GM12864 (cell line): ENCODE measurements at regions not wholly inside any gene's neighbourhood (a gene's known extent, or its start where the extent isn't known, plus 50 kb on each side); places are given as distances from the start of the nearest gene placed in this dataset.
"Not testable (repeated sequence)": the region's sequence is repeated elsewhere in the genome, so short reads cannot be mapped to it uniquely, and the experiment has no call there.

Experiments
- DNase-seq: peaks from one replicate; pipeline ENCODE4 v3.0.0-alpha.2; 2011; ENCODE audit warnings: low read depth
- H3K4me3 ChIP-seq: 2 replicates; pipeline ENCODE4 v1.5.1; 2011; ENCODE audit warnings: mild to moderate bottlenecking, low read depth, low read length, control low read depth
- TF ChIP-seq, protein P1 (sequence below): IDR thresholded peaks from 2 replicates; pipeline ENCODE4 v1.5.1; 2011; ENCODE audit warnings: low read depth, mild to moderate bottlenecking, moderate library complexity, low read length, control low read depth, inconsistent platforms; ENCODE audit errors: missing control alignments

DNA sequence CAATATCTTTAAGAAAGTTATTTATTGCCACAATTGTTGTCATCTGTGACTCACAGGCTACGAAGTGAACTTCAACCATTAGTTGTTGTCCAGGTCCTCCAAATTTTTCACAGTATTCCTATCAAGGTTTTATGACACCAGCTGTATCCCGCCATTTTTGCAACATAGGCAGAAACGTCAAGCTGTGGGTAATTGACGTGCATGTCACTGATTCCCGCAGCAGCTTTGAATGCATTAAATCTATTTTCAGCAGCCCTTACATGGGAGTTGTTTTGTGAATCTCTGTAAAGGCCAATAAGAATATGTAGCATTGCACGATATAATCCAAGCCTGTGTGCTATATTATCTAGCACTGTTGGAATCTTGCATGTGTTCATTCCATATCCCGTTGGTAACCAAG lies 109.1 kb upstream of the TOPAZ1 start:
- TF ChIP-seq, protein P1, sequence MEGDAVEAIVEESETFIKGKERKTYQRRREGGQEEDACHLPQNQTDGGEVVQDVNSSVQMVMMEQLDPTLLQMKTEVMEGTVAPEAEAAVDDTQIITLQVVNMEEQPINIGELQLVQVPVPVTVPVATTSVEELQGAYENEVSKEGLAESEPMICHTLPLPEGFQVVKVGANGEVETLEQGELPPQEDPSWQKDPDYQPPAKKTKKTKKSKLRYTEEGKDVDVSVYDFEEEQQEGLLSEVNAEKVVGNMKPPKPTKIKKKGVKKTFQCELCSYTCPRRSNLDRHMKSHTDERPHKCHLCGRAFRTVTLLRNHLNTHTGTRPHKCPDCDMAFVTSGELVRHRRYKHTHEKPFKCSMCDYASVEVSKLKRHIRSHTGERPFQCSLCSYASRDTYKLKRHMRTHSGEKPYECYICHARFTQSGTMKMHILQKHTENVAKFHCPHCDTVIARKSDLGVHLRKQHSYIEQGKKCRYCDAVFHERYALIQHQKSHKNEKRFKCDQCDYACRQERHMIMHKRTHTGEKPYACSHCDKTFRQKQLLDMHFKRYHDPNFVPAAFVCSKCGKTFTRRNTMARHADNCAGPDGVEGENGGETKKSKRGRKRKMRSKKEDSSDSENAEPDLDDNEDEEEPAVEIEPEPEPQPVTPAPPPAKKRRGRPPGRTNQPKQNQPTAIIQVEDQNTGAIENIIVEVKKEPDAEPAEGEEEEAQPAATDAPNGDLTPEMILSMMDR = no peak
- no peak for DNase-seq
- no peak overlapping the region for H3K4me3 ChIP-seq

DNA sequence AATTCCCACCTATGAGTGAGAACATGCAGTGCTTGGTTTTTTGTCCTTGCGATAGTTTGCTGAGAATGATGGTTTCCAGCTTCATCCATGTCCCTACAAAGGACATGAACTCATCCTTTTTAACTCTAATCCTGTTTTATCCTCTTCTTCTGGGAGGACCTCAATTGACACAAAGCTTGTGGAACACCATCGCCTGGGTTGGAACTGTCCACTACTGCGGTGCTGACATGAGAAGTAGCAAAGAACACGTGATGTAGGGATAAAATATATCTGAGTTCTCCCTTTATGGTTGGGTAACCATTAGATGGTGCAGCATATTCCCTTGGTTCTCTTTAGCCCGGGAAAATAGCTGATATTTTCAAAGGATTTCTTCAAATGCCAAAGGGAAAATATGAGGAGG lies 105.3 kb upstream of the TOPAZ1 start:
- DNase-seq = no peak

DNA sequence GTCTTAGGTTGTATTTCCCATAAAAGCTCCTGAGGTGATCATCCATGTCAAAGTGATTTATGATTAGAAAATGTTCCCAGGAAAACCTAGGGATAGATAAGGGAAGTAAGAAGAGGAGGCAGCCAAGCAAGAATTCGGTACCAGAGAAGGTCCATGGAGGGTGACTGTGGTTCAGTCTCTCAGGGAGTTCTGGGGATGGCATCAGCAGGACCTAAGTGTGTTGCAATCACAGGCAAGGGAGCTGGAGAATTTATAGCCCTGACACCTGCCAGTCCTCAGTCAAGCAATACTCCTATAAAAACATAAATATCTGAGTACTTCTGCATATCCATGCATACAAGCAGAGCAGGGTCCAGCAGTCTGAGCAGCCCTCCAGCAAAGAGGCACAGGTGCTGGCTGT lies 95.6 kb upstream of the TOPAZ1 start:
- TF ChIP-seq, protein P1 = no peak
- DNase-seq = no peak
- H3K4me3 ChIP-seq = no peak overlapping the region

More for the DNA sequence above, 105.3 kb upstream of the TOPAZ1 start:
- no peak overlapping the region for H3K4me3 ChIP-seq
- TF ChIP-seq, protein P1 = no peak

DNA sequence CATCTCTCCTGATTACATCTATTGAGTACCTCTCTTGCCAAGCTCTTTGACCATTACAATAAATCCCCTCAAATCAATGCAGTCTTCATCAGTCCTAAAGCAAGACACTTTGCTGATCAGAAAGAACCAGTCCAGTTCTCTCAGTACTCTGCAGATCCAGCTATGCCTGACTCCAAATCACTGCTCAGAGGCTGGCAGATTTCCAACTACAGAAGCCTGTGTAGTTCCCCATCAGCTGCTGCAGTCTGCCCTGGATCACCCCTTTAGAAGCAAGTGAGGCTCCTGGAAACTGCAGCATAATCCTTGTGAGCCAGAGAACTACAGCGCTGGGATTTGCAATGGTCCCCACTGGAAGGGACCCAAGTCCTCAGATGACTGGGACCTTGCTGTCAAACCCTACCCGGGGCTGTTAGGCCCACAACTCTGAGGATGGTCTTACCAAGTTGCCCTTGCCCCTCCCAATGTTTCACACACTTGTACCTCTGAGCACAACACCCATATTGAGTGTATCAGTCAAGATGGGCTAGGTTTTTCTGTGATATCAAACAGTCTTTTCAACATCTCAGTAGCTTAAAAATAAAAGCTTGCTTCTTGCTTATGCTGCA lies 81.9 kb upstream of the TOPAZ1 start:
- no peak overlapping the region for H3K4me3 ChIP-seq
- DNase-seq = no peak
- TF ChIP-seq, protein P1 = no peak

DNA sequence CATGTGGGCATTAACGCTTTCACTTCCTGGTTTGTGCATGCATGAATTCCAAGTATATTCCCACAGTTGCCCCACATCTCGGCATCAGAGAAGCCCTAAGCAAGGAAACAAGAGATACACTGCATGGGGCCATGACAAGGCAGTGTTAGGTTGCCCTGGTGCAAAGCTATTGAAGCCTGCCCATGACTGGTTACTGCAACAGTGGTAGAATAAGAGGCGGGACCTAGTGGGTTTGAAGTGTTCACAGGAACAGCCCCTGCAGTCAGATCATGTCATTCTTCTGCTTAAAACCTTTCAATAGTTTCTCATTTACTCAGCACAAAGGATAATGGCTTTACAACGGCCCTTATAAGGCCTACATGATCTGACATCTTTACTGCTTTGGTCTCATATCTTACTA lies 80.9 kb upstream of the TOPAZ1 start:
- no peak for DNase-seq
- no peak overlapping the region for H3K4me3 ChIP-seq
- TF ChIP-seq, protein P1 = no peak

DNA sequence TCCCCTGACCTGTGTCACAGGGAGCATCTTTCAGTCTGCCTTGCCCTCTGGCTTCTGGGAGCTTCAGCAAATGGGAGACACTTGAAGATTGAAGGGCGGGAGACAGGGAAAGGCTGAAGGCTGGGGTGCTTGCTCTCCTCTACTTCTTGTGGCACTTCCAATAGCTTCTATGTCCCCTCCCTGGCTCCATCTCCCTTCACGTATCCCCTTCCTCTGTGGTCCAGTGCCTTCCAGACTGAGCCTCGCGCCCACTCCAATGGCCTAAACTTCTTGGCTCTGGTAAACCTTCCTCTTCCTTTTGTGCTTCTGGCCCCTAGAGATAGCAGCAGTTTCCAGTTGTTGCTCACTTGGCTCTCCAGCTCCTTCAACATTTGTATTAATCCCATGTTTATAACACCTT lies 69.8 kb upstream of the TOPAZ1 start:
- no peak overlapping the region for H3K4me3 ChIP-seq
- TF ChIP-seq, protein P1 = no peak
- DNase-seq = no peak

DNA sequence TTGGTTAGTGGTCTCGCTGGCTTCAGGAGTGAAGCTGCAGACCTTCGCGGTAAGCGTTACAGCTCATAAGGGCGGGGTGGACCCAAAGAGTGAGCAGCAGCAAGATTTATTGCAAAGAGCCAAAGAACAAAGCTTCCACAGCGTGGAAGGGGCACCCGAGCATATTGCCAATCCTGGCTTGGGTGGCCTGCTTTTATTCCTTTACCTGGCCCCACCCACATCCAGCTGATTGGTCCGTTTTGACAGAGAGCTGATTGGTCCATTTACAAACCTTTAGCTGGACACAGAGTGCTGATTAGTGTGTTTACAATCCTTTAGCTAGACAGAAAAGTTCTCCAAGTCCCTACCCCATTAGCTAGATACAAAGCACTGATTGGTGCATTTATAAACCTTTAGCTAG lies 69.0 kb upstream of the TOPAZ1 start:
- DNase-seq, H3K4me3 ChIP-seq: not testable (repeated sequence)
